CD14-positive monocyte (primary cell): ENCODE measurements at regions not wholly inside any gene's neighbourhood (a gene's known extent, or its start where the extent isn't known, plus 50 kb on each side); places are given as distances from the start of the nearest gene placed in this dataset.

ENCODE experiments used
- DNase-seq, 3 donors: peaks; one replicate each; pipeline ENCODE4 v3.0.0-alpha.2; 2011 to 2022
- H2AFZ ChIP-seq: 2 replicates; pipeline ENCODE4 v1.6.0; 2012; ENCODE audit warnings: mild to moderate bottlenecking, low read depth, low read length, inconsistent platforms; ENCODE audit not compliant: insufficient read depth, poor library complexity, severe bottlenecking
- H3K27ac ChIP-seq, 2 donors: 1 replicate in 1 of 2; 2 replicates in 1 of 2; pipeline ENCODE4 v1.5.1; 2012 to 2013; ENCODE audit warnings: low read length in 2 of 2, control low read depth in 1 of 2, inconsistent platforms in 1 of 2, low read depth in 1 of 2, mild to moderate bottlenecking in 1 of 2
- H3K27me3 ChIP-seq, 2 donors: one replicate each; pipeline versions ENCODE4 v1.6.0 to v1.6.1; 2011 to 2013; ENCODE audit warnings: low read length in 2 of 2; ENCODE audit not compliant: control insufficient read depth in 2 of 2, insufficient read depth in 2 of 2
- H3K36me3 ChIP-seq, 2 donors: replicated peaks in 1 of 2; 1 replicate in 1 of 2; 2 replicates in 1 of 2; pipeline versions ENCODE4 v1.5.1 to v1.6.1; 2012 to 2013; ENCODE audit warnings: low read length in 2 of 2, control low read depth in 1 of 2, inconsistent platforms in 1 of 2, mild to moderate bottlenecking in 1 of 2; ENCODE audit not compliant: insufficient read depth in 2 of 2, control insufficient read depth in 1 of 2
- H3K4me1 ChIP-seq, 2 donors: 1 replicate in 1 of 2; 2 replicates in 1 of 2; pipeline versions ENCODE4 v1.5.1 to v1.6.1; 2012 to 2013; ENCODE audit warnings: low read length in 2 of 2, control low read depth in 1 of 2, inconsistent platforms in 1 of 2, mild to moderate bottlenecking in 1 of 2, moderate library complexity in 1 of 2; ENCODE audit not compliant: insufficient read depth in 2 of 2, control insufficient read depth in 1 of 2
- H3K4me2 ChIP-seq: replicated peaks from 2 replicates; pipeline ENCODE3; 2012; ENCODE audit warnings: low read length, moderate library complexity, mild to moderate bottlenecking; ENCODE audit not compliant: poor library complexity, severe bottlenecking; ENCODE audit errors: extremely low read depth
- H3K4me3 ChIP-seq, 3 experiments: fragments of 200-600 bp in 1 of 3; sonication (generic) in 1 of 3; replicated peaks in 1 of 3; 1 replicate in 2 of 3; 2 replicates in 1 of 3; pipeline ENCODE4 v1.5.1; 2011 to 2013; ENCODE audit warnings: low read length in 3 of 3, mild to moderate bottlenecking in 3 of 3, control low read depth in 2 of 3, low read depth in 2 of 3, inconsistent platforms in 1 of 3, moderate library complexity in 1 of 3
- H3K79me2 ChIP-seq: 2 replicates; pipeline ENCODE4 v1.6.0; 2012; ENCODE audit warnings: mild to moderate bottlenecking, control low read depth, inconsistent platforms, low read length, moderate library complexity; ENCODE audit not compliant: insufficient read depth
- H3K9ac ChIP-seq: 2 replicates; pipeline ENCODE4 v1.6.0; 2017; ENCODE audit warnings: low read length, mild to moderate bottlenecking; ENCODE audit not compliant: insufficient read depth, poor library complexity, severe bottlenecking
- H3K9me3 ChIP-seq, 2 donors: replicated peaks in 1 of 2; 1 replicate in 1 of 2; 2 replicates in 1 of 2; pipeline versions ENCODE4 v1.5.1 to v1.6.1; 2012 to 2013; ENCODE audit warnings: low read length in 2 of 2, control low read depth in 1 of 2; ENCODE audit not compliant: control insufficient read depth in 1 of 2, insufficient read depth in 1 of 2
- H4K20me1 ChIP-seq: 2 replicates; pipeline ENCODE4 v1.6.0; 2012; ENCODE audit warnings: mild to moderate bottlenecking, low read length, control low read depth, moderate library complexity; ENCODE audit not compliant: insufficient read depth
- H3K27ac Mint-ChIP-seq, 7 donors: one replicate each; pipeline ENCODE4 v1.8.0; 2020; ENCODE audit warnings: mild to moderate bottlenecking in 7 of 7, mixed read lengths in 7 of 7, moderate library complexity in 6 of 7, inconsistent platforms in 2 of 7
- H3K27me3 Mint-ChIP-seq, 3 donors: one replicate each; pipeline ENCODE4 v1.8.0; 2021 to 2022; ENCODE audit warnings: low read depth in 3 of 3, mild to moderate bottlenecking in 3 of 3, mixed read lengths in 3 of 3, moderate library complexity in 3 of 3, inconsistent platforms in 1 of 3
- H3K36me3 Mint-ChIP-seq, 2 donors: one replicate each; pipeline ENCODE4 v1.8.0; 2020; ENCODE audit warnings: mixed read lengths in 2 of 2, inconsistent platforms in 1 of 2, mild to moderate bottlenecking in 1 of 2
- H3K4me1 Mint-ChIP-seq: one replicate; pipeline ENCODE4 v1.8.0; 2020; ENCODE audit warnings: mild to moderate bottlenecking, mixed read lengths
- H3K4me3 Mint-ChIP-seq, 2 donors: one replicate each; pipeline ENCODE4 v1.8.0; 2020; ENCODE audit warnings: mild to moderate bottlenecking in 2 of 2, mixed read lengths in 2 of 2, moderate library complexity in 1 of 2
- H3K9me3 Mint-ChIP-seq, 7 donors: one replicate each; pipeline ENCODE4 v1.8.0; 2020 to 2022; ENCODE audit warnings: mixed read lengths in 7 of 7, mild to moderate bottlenecking in 6 of 7, moderate library complexity in 6 of 7, inconsistent platforms in 2 of 7
- CTCF ChIP-seq: fragments of 200-600 bp; IDR thresholded peaks from one replicate; pipeline ENCODE4 v1.8.0; 2022; ENCODE audit warnings: antibody characterized with exemption, mild to moderate bottlenecking
- WGBS: methylation state at CpG from one replicate; pipeline ENCODE4 v1.1.5; 2013; ENCODE audit warnings: missing lambda C conversion rate; ENCODE audit not compliant: insufficient coverage; 5-methylcytosine and 5-hydroxymethylcytosine counted together
- intact Hi-C, 2 donors: fragments of 100-400 bp; cut with micrococcal nuclease; formaldehyde crosslinking; loops; one replicate each; pipeline versions ENCODE4 v1.15.0 to v1.15.1; 2023

- no peak for TF ChIP-seq CTCF
- no peak overlapping the region for H3K9ac ChIP-seq
- H4K20me1 ChIP-seq, result no peaks in the 10 kb centered on the region
- intact Hi-C loops, result no loop called here
- no peaks in the 10 kb centered on the region for H3K36me3 Mint-ChIP-seq
- no peaks in the 10 kb centered on the region for H3K79me2 ChIP-seq
- DNase-seq, result no peak
- H3K4me3 ChIP-seq, result no peak overlapping the region
- no peak overlapping the region for H3K27ac ChIP-seq
- H3K4me1 Mint-ChIP-seq, result no peaks in the 10 kb centered on the region
- H3K27me3 Mint-ChIP-seq, result peaks cover 0 to 4% (median 1%) of the 10 kb centered on the region in 3 donors
- H3K9me3 ChIP-seq, result no peaks in the 10 kb centered on the region
- no peak overlapping the region for H3K27ac Mint-ChIP-seq
- no peaks in the 10 kb centered on the region for H3K9me3 Mint-ChIP-seq
- WGBS, result 90% methylated on average over 3 of the region's 4 CpGs
- H3K4me2 ChIP-seq, result no peak overlapping the region
- H2AFZ ChIP-seq, result no peak overlapping the region
- no peaks in the 10 kb centered on the region for H3K4me1 ChIP-seq
- no peak overlapping the region for H3K4me3 Mint-ChIP-seq
- no peaks in the 10 kb centered on the region for H3K27me3 ChIP-seq
- no peaks in the 10 kb centered on the region for H3K36me3 ChIP-seq
Observed at GRCh38 chr1:165070675-165071074, 285.8 kb downstream of the LMX1A start.

GRCh38 chr1:165069829-165070228, 286.7 kb downstream of the LMX1A start:
- Histone ChIP-seq H4K20me1 (no peaks in the 10 kb centered on the region), H3K79me2 (no peaks in the 10 kb centered on the region), H3K9me3 (no peaks in the 10 kb centered on the region), H3K9ac (no peak overlapping the region), H3K4me1 (no peaks in the 10 kb centered on the region), H3K27me3 (no peaks in the 10 kb centered on the region), H3K4me3 (no peak overlapping the region), H2AFZ (no peak overlapping the region), H3K4me2 (no peak overlapping the region), H3K27ac (no peak overlapping the region), H3K36me3 (no peaks in the 10 kb centered on the region)
- Mint-ChIP-seq H3K4me1 (no peaks in the 10 kb centered on the region), H3K36me3 (no peaks in the 10 kb centered on the region), H3K4me3 (no peak overlapping the region), H3K9me3 (no peaks in the 10 kb centered on the region), H3K27me3 (peaks cover 0 to 4% (median 1%) of the 10 kb centered on the region in 3 donors), H3K27ac (no peak overlapping the region)
- TF ChIP-seq CTCF, result no peak
- no CpG with 5 or more reads among the region's 1 CpG for WGBS
- no peak for DNase-seq
- intact Hi-C loops, result no loop called here
